GM04504 (cell line): ENCODE measurements at regions not wholly inside any gene's neighbourhood (a gene's known extent, or its start where the extent isn't known, plus 50 kb on each side); places are given as distances from the start of the nearest gene placed in this dataset.
"Not testable (repeated sequence)": the region's sequence is repeated elsewhere in the genome, so short reads cannot be mapped to it uniquely, and the experiment has no call there.

ENCODE experiments used
- DNase-seq: peaks from one replicate; pipeline ENCODE4 v3.0.0-alpha.2; 2012; ENCODE audit warnings: low read depth

DNA sequence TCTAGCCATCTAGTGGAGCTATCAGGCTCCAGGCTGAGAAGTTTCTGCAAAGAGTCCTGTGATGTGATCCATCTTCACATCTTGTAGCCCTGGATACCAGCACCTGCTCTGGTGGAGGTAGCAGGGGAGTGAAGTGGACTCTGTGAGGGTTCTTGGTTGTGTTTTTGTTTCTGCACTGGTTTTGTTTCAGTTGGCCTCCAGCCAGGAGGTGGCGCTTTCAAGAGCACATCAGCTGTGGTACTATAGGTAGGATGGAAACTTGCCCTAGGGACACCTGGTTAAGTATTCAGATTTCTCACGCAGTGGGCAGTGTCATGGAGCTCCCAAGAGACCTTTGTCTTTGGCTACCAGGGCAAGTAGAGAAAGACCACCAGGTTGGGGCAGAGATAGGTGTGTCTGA, 257.5 kb upstream of the SLC7A11 start:
- DNase-seq = no peak

DNA sequence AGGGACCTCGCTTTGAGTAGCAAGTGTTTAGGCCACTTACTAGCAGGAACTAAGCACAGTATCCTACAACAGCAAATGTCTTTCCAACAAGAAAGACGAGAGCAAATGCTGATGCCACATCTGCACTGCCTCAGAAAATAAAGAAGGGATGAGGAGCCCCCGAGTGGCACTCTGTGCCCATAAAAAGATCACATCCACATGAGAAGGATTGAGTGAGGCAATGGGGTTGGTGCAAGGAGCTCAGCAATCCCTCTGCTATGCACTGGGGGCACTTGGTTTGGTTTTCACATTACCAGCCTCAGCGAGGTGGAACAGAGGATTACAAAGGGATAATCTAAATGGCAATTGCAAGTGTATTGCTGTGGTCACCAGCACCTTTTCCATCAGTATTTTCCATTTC, 252.8 kb upstream of the SLC7A11 start:
- DNase-seq = peak; percentile 44

DNA sequence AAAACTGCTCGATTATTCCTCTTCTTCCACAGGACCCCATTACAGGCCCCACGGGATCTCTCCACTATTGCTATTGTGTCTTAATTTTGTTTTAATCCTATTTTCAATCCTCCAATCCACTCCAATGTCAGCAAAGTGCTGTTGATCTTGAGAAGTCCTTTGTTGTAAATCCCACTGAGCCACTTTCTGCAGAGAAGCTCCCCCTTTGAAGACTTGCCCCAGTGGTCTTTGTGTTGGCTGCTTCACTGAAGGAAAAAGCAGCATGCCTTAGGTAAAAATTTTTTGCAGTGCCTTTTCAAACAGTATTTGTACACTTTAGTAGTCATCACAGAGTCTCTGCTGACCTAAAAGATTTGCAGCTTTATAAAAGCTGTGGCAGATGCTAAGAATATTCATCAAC, 252.0 kb upstream of the SLC7A11 start:
- no peak for DNase-seq

DNA sequence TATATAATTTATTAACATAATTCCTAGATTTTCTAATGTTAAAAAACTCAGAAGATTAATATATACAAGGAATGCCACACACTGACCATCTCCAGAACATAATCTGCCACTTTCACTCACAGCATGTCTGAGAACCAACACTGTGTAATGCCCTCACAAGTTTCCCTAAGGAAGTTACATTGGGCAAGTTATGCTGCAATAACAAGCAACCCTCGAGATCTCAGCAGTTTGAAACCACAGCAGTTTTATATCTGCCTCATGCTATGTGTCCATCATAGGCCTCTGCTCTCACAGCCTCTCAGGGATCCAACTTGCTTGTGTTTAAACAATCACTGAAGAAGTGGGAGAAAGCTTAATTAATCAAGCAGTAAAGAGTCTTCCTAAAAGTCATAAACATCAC, 250.0 kb upstream of the SLC7A11 start:
- no peak for DNase-seq

DNA sequence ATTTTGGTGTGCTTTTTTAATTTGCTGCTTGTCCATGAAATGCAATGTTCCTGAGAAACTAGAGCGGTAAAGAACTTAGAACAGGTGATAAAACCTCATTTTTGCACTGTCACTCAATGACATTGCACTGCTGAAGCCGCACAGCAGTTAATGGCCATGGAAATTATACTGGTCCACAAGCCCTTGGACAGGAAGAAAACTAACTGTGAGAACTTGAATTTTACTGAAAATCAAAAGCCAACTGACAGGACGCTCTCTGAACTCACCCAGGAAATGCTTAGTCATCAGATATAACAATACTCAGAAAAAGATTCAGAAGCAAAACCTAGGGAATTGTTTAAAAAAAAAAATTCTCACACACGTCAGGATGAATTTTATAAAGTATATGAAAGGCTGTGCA, 246.4 kb upstream of the SLC7A11 start:
- DNase-seq = no peak

DNA sequence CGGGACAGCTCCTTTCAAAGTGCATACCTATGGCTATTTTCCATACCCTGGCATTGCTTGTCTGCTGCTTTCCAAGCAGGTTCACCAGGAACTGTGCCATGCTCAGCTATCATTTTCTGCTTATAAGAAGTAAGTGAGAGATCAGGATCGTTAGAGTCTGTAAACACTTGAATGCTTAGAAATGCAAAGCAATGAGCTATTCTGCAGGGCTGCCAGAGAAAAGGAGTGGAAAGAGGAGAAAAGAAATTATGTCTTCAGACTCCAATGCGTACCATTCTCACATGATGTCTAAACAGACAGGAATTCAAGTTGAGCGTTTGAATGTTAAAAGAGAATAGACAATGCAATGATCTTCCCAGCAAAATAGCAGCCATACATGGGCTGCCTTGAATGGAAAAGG, 245.5 kb upstream of the SLC7A11 start:
- no peak for DNase-seq

DNA sequence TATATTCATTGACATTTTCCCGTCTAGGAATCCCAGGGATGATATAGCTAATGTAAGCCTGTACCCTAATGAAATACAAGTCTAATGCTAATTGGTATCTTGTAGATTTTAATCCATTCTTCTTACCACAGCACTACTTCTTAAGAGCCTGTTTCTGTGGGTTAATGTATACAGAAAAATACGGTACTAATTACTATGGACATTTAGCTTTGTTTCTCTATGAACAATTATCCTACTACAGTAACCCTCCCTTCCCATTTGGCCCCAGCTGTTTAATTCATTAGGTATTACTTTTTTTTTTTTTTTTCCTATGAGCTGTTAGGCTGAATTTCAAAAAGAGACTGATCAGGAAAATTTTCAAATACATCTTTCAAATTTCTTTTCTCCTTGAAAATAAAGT, 245.1 kb upstream of the SLC7A11 start:
- DNase-seq = no peak

DNA sequence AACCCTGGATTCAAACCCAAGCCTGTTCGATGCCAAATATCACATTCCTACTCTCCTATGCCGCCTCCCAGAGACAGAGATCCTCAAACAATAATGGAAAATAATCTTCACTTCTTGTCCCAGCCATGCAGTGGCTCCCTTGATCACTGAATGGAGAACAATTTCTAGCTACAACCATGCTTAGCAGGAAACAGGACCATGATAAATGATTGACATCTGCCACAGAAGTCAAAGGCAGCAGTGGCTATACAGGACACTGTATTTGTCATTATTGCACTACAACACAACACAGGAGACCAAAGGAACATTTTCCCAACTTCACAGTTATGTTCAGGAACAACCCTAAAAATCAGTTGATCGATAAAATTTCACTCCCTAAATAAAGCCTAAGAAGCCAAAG, 243.3 kb upstream of the SLC7A11 start:
- DNase-seq = no peak

DNA sequence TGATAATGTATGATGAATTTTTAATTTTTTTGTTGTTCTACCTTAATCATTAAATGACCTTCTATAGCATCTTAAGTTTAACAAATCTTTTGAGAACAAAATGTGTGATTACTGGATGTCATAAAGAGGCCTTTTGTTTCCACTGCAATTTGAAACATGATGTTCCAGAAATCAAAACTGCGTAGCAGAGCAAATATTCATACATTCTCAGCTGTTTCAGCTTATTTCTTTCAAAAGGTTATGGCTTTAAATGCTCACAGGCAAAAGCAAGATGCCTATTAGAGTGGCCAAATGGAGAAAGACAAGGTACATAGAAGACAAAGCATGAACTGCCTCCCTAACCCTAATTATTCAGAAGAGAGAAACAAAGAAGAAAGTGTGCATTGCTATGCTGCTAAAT, 233.0 kb upstream of the SLC7A11 start:
- no peak for DNase-seq

DNA sequence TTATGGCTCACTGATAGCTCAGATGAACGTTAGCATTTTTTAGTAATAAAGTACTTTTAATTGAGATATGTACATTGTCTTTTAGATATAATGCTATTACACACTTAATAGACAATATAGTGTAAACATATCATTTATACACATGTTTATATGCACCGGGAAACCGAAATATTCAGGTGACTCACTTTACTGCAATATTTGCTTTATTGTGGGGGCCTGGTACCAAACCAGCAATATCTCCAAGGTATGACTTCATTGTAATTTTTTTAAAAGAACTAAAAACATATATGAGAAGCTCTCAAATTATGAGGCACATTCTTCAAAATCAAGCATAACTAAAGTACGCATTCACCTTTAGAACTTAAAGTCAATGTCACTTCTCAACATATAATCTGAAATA, 231.2 kb upstream of the SLC7A11 start:
- DNase-seq = no peak

DNA sequence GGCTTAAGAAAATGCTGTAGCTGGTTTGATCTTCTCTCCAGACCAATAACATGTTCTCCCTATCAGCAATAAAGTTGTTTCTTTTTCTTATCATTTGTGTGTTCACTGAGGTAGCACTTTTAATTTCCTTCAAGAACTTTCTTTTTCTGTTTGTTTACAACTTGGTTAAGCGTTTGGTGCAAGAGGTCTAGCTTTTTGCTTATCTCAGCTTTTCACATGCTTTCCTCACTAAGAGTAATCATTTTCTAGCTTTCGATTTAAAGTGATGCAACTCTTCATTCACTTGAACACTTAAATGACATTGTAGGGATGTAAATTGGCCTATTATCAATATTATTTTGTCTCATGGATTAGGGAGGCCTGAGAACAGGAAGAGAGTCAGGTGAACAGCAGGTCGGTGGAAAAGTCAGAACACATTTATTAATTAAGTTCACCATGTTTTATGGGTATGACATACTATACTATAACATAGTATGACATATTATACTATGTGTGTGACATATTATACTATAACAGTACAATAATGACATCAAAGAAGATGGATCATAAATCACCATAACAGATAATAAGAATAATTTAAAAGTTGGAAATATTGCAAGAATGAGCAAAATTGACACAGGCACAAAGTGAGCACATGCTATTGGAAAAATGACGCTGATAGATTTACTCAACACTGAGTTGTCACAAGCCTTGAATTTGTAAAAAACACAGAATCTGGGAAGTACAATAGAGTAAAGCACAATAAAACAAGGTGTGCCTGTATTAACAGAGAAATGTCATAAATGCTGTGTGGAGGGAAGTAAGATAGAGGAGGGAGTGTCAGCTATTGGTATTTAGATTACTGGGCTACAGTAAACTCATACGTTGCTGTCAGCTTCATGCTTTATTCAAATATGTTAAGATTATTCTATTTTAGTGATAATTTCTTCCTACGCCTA, 218.6 kb upstream of the SLC7A11 start:
- no peak for DNase-seq

DNA sequence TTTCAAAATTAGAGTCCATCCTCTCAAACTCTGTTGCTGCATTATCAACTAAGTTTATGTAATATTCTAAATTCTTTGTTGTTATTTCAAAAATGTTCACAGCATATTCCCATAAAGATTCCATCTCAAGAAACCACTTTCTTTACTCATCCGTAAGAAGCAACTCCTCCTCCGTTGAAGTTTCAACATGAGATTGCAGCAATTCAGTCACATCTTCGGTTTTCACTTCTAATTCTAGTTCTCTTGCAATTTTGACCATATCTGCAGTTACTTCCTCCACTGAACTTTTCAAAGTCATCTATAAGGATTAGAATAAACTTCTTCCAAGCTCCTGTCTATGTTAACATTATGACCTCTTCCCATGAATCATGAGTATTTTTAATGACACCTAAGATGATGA, 216.6 kb upstream of the SLC7A11 start:
- DNase-seq = no peak

DNA sequence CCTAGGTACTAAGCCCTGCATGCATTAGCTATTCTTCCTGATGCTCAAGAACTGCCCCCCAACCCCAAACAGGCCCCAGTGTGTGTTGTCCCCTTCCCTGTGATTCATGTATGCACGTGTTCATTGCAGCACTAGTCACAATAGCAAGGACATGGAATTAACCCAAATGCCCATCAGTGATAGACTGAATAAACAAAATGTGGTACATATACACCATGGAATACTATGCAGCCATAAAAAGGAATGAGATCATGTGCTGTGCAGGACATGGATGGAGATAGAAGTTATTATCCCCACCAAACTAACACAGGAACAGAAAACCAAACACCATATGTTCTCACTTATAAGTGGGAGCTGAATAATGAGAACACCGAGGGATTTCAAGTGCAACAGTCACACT, 214.2 kb upstream of the SLC7A11 start:
- DNase-seq = not testable (repeated sequence)

DNA sequence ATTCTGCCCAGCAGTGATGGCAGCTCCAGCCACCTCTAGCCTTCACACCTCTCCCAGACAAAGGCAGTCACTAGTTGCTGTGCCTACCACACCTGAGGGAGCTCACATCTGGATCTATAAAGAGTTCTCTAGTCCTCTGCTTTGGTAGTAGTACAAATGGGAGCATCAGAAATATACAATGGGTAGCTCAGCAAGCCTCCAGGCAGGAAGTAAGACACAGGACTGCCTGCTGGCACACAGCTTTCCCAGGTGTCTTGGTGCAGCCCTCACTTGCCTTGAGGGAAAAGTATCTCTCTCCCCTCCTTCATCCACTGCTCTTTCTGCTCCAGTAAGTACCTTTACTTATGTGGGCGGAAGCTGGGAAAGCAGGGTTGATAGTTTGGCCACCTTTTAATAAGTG, 212.9 kb upstream of the SLC7A11 start:
- DNase-seq = no peak

DNA sequence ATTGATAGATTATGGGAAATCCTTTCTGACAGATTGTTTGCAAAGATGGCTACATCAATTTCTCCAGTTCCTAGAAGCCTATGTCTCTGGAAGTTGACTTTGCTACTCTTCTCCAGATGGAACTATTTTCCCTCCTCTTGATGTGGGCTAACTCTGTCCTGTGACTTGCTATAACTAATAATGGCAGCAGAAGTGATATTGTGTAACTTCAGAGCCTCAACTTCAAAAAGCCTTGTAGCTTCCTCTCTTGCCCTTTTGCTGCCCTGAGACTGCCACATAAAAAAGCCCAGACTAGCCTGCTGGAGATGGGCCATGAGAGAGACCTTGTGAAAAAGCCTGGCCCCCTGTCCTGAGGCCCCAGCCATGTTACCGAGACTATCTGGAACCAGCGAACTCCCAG, 210.7 kb upstream of the SLC7A11 start:
- no peak for DNase-seq

DNA sequence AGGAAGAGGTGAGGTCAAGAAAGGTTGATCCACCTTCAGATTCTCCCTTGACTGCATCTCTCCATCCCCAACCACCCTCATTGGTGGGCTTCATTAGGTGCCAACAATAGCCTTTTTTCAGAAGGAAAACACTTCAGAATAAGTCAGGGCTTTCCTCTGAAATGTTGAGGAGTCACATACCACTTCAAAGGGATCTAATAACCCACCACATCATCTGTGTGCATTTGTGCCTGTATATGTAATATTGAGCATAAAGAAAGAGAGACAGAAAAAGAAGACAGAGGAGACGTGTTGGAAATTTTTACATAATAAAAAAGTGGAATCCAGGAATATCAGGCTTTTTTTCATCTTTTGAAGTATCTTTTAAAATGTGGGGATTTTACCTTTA, 209.1 kb upstream of the SLC7A11 start:
- no peak for DNase-seq

DNA sequence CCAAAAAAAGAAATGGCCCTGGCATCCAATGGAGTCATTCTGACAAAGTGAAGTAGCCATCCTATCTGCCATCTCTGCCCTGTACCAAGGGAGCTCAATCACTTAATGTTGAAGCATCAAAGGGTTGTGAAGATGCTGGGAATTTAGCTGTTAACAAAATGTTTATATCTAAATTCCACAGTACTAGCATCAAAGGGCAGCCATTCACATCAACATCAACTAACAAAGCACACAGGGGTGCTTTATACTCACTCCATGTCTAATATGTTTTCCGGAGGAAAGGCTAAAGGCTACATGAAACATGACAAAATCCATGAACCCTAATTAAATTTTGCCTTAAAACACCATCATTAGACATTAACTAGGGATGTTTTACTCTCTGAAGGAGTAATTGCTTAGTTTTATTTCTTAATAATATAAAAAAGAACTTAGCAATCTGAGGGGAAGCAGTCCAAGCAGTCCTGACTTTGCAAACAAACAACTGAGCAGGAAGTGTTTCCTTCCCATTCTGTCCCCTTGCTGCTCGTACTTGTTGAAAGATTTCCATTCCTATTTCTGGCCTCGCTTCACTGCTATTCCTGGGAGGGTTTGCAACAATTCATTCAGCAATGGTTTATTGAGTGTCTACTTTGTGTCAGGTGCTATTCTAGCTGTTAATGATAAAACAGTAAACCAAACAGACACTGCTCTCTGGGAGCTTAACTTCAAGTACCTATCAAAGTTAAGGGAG, 208.6 kb upstream of the SLC7A11 start:
- no peak for DNase-seq

DNA sequence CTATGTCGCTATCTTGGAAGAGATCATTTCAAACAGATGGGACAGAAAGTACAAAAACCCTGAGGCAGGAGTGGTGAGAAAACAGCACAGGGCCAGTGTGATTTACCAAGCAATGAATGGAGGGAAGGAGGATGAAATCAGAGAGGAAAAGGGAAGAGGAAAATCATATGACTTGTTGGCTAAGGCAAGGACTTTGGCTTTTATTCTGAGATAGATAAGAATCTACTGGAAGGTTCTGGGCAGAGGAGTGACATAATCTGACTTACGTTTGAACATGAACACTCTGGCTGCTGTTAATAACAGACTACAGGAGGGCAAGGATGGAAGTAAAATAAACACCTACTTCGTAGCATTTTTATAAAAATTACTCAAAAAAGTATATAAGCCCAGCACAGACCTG, 207.8 kb upstream of the SLC7A11 start:
- DNase-seq = no peak

DNA sequence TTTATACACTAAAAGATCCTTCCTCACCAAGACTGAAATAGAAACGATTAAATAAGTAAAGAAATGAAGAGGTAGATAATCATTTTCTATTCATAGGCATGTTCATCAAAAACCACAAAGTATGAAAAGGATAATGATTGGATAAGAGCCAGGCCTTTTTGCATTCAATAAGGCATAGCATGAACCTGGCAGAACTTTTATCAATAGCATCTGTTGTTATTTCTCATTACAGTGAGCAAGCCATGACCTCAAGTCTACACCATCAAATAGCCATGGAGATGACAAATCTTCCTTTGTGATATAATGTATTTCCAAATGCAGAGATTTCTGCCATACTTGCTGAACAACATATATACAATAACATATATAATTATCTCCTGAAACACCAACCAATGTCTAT, 206.0 kb upstream of the SLC7A11 start:
- no peak for DNase-seq

DNA sequence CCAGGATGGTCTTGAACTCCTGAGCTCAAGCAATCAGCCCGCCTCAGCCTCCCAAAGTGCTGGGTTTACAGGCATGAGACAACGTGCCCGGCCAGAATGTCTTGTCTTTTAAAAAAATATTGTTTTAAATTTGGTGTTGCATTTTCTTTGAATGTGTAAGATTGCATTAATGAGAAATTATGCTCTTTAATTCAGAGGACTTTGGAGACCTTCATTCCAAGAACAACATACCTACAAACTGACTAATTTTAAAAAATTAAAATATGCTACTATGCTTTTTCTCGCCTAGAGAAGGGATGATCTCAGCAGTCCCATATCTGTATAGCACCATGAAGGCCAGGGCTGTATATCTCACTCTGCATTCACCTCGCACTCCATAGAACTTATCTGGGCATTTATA, 204.3 kb upstream of the SLC7A11 start:
- no peak for DNase-seq

DNA sequence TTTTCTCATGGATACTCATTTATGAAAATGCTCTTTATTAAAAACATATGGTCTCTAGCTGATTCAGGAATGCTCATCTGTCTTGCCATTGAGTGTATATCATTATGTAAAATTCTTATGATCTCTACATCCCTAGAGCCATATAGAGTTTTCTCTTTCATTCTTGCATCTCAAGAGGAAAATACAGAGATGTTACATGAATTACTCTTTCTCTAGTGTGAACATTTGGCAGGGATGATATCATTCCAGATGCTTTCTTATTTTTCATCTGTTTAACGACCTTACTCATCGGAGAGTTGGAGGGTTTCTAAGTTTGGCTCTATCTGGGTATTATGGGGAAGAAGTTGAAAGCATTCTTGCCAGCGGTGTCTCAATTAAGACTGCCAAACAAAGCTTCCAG, 202.9 kb upstream of the SLC7A11 start:
- DNase-seq = peak; percentile 73

DNA sequence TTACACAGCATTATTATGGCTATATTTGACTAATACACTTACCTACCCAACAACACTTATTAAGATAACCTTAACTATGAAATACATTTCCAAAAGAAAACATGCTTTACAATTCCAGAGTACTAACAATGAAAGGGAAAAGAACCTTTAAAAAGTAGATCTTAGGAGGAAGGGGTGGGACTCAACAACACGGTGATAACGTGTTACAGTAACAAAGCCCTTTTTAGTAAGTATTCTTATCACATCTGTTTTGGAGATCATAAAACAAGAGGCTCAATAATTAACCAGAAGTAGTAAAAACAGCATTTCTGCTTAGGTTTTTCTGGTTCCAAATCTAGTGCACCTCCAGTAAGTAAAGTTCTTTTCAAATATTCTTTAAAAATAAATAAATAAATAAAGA, 202.1 kb upstream of the SLC7A11 start:
- DNase-seq = no peak

DNA sequence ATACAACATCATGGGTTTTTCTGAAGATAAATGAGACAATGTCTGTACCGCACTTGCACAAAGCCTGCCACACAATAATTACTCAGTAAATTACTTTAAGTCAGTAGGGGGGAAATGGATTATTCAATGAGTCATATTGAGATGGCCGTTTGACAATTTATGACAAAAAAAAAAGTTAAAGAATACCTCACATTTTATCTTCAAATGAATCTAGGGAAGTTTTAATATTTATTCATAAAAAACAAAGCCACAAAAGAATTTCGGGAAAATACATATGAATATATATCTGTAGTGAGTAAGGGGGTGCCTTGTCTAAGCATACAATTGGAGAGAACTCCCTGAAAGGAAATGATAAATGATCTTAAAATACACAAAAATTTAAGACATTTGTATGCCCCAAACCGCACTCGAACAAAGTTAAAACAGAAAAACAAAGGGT, 197.0 kb upstream of the SLC7A11 start:
- no peak for DNase-seq

DNA sequence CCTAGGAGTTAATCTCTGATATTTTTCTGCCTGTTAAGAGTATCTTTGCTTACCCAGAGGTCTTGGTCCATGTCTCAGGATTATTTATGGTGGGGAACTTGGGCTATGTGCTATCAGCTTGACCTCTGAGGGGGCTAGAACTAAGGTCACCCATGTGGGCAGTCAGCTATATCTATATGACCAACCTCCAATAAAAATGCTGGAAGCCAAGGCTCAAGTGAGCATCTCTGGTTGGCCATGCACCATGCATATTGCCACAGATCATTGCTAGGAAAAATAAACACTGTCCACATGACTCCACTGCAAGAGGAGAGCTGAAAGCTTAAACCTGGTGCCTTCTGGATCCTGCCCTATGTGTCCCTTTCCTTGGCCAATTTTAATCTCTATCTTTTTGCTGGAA, 196.5 kb upstream of the SLC7A11 start:
- no peak for DNase-seq
